ENCODE measurements at regions not wholly inside any gene's neighbourhood (a gene's known extent, or its start where the extent isn't known, plus 50 kb on each side); places are given as distances from the start of the nearest gene placed in this dataset.

DNA sequence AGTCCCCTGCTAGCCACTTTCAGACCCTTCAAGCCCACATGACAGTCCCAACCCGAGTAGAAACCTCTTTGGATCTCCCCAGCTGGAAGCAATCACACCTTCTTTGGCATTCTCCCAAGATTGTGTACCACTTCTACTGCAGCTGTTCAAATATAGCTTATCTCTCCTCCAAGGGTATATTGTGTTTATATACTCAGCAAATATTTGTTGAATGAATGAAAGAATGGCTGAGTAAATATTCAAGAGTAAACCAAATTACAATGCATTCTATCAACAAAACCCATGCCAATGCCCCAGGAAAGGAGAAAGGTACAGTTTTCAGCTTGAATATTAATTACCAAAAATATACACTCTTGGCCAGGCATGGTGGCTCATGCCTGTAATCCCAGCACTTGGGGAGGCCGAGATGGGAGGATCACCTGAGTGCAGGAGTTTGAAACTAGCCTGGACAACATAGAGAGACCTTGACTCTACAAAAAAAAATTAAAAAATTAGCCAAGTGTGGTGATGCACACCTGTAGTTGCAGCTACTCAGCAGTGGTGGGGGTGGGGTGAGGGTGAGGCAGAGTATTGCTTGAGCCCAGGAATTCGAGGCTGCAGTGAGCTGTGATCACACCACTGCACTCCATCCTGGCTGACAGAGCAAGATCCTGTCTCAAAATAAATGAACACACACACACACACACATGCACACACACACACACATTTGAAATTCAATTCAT, 68.5 kb downstream of the NIBAN1 start (continued):
- TF ChIP-seq, protein P1, sequence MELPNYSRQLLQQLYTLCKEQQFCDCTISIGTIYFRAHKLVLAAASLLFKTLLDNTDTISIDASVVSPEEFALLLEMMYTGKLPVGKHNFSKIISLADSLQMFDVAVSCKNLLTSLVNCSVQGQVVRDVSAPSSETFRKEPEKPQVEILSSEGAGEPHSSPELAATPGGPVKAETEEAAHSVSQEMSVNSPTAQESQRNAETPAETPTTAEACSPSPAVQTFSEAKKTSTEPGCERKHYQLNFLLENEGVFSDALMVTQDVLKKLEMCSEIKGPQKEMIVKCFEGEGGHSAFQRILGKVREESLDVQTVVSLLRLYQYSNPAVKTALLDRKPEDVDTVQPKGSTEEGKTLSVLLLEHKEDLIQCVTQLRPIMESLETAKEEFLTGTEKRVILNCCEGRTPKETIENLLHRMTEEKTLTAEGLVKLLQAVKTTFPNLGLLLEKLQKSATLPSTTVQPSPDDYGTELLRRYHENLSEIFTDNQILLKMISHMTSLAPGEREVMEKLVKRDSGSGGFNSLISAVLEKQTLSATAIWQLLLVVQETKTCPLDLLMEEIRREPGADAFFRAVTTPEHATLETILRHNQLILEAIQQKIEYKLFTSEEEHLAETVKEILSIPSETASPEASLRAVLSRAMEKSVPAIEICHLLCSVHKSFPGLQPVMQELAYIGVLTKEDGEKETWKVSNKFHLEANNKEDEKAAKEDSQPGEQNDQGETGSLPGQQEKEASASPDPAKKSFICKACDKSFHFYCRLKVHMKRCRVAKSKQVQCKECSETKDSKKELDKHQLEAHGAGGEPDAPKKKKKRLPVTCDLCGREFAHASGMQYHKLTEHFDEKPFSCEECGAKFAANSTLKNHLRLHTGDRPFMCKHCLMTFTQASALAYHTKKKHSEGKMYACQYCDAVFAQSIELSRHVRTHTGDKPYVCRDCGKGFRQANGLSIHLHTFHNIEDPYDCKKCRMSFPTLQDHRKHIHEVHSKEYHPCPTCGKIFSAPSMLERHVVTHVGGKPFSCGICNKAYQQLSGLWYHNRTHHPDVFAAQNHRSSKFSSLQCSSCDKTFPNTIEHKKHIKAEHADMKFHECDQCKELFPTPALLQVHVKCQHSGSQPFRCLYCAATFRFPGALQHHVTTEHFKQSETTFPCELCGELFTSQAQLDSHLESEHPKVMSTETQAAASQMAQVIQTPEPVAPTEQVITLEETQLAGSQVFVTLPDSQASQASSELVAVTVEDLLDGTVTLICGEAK (IDR thresholded peaks at IDR 0.05) = no peak
- TF ChIP-seq, protein P1 (CRISPR knock-in tag; IDR thresholded peaks at IDR 0.05) = no peak
- TF ChIP-seq, protein P2, sequence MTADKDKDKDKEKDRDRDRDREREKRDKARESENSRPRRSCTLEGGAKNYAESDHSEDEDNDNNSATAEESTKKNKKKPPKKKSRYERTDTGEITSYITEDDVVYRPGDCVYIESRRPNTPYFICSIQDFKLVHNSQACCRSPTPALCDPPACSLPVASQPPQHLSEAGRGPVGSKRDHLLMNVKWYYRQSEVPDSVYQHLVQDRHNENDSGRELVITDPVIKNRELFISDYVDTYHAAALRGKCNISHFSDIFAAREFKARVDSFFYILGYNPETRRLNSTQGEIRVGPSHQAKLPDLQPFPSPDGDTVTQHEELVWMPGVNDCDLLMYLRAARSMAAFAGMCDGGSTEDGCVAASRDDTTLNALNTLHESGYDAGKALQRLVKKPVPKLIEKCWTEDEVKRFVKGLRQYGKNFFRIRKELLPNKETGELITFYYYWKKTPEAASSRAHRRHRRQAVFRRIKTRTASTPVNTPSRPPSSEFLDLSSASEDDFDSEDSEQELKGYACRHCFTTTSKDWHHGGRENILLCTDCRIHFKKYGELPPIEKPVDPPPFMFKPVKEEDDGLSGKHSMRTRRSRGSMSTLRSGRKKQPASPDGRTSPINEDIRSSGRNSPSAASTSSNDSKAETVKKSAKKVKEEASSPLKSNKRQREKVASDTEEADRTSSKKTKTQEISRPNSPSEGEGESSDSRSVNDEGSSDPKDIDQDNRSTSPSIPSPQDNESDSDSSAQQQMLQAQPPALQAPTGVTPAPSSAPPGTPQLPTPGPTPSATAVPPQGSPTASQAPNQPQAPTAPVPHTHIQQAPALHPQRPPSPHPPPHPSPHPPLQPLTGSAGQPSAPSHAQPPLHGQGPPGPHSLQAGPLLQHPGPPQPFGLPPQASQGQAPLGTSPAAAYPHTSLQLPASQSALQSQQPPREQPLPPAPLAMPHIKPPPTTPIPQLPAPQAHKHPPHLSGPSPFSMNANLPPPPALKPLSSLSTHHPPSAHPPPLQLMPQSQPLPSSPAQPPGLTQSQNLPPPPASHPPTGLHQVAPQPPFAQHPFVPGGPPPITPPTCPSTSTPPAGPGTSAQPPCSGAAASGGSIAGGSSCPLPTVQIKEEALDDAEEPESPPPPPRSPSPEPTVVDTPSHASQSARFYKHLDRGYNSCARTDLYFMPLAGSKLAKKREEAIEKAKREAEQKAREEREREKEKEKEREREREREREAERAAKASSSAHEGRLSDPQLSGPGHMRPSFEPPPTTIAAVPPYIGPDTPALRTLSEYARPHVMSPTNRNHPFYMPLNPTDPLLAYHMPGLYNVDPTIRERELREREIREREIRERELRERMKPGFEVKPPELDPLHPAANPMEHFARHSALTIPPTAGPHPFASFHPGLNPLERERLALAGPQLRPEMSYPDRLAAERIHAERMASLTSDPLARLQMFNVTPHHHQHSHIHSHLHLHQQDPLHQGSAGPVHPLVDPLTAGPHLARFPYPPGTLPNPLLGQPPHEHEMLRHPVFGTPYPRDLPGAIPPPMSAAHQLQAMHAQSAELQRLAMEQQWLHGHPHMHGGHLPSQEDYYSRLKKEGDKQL (CRISPR knock-in tag; IDR thresholded peaks at IDR 0.05; ENCODE audit: low read depth) = peak; percentile 78
- TF ChIP-seq ZBTB38 (CRISPR knock-in tag; IDR thresholded peaks at IDR 0.05) = no peak
- TF ChIP-seq, protein P3, sequence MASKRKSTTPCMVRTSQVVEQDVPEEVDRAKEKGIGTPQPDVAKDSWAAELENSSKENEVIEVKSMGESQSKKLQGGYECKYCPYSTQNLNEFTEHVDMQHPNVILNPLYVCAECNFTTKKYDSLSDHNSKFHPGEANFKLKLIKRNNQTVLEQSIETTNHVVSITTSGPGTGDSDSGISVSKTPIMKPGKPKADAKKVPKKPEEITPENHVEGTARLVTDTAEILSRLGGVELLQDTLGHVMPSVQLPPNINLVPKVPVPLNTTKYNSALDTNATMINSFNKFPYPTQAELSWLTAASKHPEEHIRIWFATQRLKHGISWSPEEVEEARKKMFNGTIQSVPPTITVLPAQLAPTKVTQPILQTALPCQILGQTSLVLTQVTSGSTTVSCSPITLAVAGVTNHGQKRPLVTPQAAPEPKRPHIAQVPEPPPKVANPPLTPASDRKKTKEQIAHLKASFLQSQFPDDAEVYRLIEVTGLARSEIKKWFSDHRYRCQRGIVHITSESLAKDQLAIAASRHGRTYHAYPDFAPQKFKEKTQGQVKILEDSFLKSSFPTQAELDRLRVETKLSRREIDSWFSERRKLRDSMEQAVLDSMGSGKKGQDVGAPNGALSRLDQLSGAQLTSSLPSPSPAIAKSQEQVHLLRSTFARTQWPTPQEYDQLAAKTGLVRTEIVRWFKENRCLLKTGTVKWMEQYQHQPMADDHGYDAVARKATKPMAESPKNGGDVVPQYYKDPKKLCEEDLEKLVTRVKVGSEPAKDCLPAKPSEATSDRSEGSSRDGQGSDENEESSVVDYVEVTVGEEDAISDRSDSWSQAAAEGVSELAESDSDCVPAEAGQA (IDR thresholded peaks at IDR 0.05; ENCODE audit: low read depth) = no peak
- TF ChIP-seq, protein P3 (CRISPR knock-in tag; IDR thresholded peaks at IDR 0.05; ENCODE audit: borderline replicate concordance) = no peak
- TF ChIP-seq NFATC3 (CRISPR knock-in tag; IDR thresholded peaks at IDR 0.05) = no peak
- TF ChIP-seq PRPF4 (IDR thresholded peaks at IDR 0.05; ENCODE audit: low read depth, low read length, poor library complexity, severe bottlenecking) = no peak
